A673 (cell line): ENCODE measurements at regions not wholly inside any gene's neighbourhood (a gene's known extent, or its start where the extent isn't known, plus 50 kb on each side); places are given as distances from the start of the nearest gene placed in this dataset.

Source experiments
- BruUV-seq: library from RNA; stranded (reverse); fragments of 400-500 nt; replicated peaks from 2 replicates; lab custom pipeline; 2021; lab: Mats Ljungman, UMichigan
- CTCF ChIA-PET: fragments of 300-600 bp; sonication (Branson Sonifier 250); formaldehyde crosslinking; loops from one replicate; lab custom pipeline; 2022; ENCODE audit warnings: antibody characterized with exemption; lab: Charles Lee
- POLR2A ChIA-PET: fragments of 300-600 bp; sonication (Branson Sonifier 250); formaldehyde crosslinking; loops from one replicate; lab custom pipeline; 2022; ENCODE audit warnings: antibody characterized with exemption; ENCODE audit not compliant: low non-redundant PET; lab: Charles Lee
- DNase-seq: peaks from one replicate; pipeline ENCODE4 v3.0.0-alpha.2; 2015; ENCODE audit warnings: low spot score
- H3K27ac ChIP-seq: fragments of 200-600 bp; sonication (generic); 2 replicates; pipeline ENCODE4 v1.5.1; 2016; ENCODE audit warnings: mixed run types, low read depth, mild to moderate bottlenecking, mixed read lengths, antibody characterized with exemption, low read length; ENCODE audit not compliant: poor library complexity, severe bottlenecking
- H3K27me3 ChIP-seq: fragments of 200-600 bp; sonication (generic); replicated peaks from 2 replicates; pipeline ENCODE4 v1.6.1; 2017; ENCODE audit warnings: mixed run types, low read depth, mild to moderate bottlenecking, mixed read lengths, antibody characterized with exemption, low read length; ENCODE audit not compliant: insufficient read depth, poor library complexity
- H3K36me3 ChIP-seq: fragments of 200-600 bp; sonication (generic); 2 replicates; pipeline ENCODE4 v1.6.1; 2016; ENCODE audit warnings: mixed run types, mild to moderate bottlenecking, mixed read lengths, antibody characterized with exemption, low read length; ENCODE audit not compliant: insufficient read depth, poor library complexity, severe bottlenecking
- H3K4me1 ChIP-seq: fragments of 200-600 bp; sonication (generic); 2 replicates; pipeline ENCODE4 v1.6.1; 2017; ENCODE audit warnings: mixed run types, mild to moderate bottlenecking, mixed read lengths, antibody characterized with exemption, low read length; ENCODE audit not compliant: insufficient read depth, poor library complexity, severe bottlenecking
- H3K4me3 ChIP-seq: fragments of 200-600 bp; sonication (generic); 2 replicates; pipeline ENCODE4 v1.5.1; 2016; ENCODE audit warnings: low read depth, mixed run types, mild to moderate bottlenecking, mixed read lengths, low read length; ENCODE audit not compliant: poor library complexity, severe bottlenecking
- H3K9me3 ChIP-seq: fragments of 200-600 bp; sonication (generic); 2 replicates; pipeline ENCODE4 v1.6.1; 2016; ENCODE audit warnings: mixed run types, low read depth, mild to moderate bottlenecking, mixed read lengths, antibody characterized with exemption, low read length; ENCODE audit not compliant: poor library complexity, severe bottlenecking
- EZH2 ChIP-seq: fragments of 200-600 bp; sonication (generic); IDR thresholded peaks from 2 replicates; pipeline ENCODE4 v1.6.1; 2017; ENCODE audit warnings: borderline replicate concordance, low read depth, mild to moderate bottlenecking, mixed read lengths, antibody characterized with exemption, low read length; ENCODE audit not compliant: poor library complexity, severe bottlenecking
- intact Hi-C: fragments of 100-400 bp; cut with micrococcal nuclease; formaldehyde crosslinking; loops from one replicate; pipeline ENCODE4 v1.10.0; 2022; ENCODE audit not compliant: unreplicated experiment
- TF ChIP-seq, protein P1 (sequence below): fragments of 300-800, 200-600 bp; sonication (generic); conservative IDR thresholded peaks from 2 replicates; pipeline ENCODE4 v1.5.1; 2017; ENCODE audit warnings: low read depth, mild to moderate bottlenecking, antibody characterized with exemption, low read length, moderate library complexity, mixed read lengths

DNA sequence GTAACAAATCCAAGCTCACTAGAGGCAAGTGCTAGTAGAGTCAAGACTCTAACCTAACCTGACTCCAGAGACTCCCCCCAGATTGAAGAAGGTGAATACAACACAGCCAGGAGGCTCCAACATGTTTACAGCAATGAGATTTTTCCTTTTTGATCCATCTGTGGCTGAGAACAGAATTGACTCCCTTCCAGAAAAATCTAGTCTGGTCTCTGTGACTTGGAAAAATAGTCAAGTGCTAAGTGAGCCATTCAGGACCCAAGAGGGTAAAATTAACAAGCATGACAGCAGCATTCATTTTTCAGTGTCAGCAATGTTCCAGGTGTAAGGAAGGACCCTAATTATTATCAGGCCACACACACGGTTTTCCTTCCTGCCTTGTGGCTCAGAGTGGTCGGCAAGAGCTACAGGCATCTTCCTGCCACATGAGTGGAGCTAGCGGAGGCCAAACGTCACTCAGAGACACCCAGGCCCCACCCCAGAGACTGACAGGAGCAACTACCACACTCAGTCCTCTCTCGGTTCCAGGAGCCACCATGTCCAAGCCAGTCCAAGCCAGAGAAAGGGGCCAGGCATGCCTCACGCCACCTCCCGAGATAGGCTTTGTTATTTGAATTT lies 395.1 kb downstream of the FOXO1 start:
- ChIA-PET POLR2A (no interaction called here), CTCF (no interaction called here)
- no peak overlapping the region for H3K27ac ChIP-seq
- H3K9me3 ChIP-seq, result no peaks in the 10 kb centered on the region
- DNase-seq, result no peak
- no TSS peak for BruUV-seq
- peaks cover 27% of the 10 kb centered on the region for H3K27me3 ChIP-seq
- H3K4me3 ChIP-seq, result no peak overlapping the region
- peaks cover 8% of the 10 kb centered on the region for H3K4me1 ChIP-seq
- no peak for TF ChIP-seq EZH2
- TF ChIP-seq, protein P1, sequence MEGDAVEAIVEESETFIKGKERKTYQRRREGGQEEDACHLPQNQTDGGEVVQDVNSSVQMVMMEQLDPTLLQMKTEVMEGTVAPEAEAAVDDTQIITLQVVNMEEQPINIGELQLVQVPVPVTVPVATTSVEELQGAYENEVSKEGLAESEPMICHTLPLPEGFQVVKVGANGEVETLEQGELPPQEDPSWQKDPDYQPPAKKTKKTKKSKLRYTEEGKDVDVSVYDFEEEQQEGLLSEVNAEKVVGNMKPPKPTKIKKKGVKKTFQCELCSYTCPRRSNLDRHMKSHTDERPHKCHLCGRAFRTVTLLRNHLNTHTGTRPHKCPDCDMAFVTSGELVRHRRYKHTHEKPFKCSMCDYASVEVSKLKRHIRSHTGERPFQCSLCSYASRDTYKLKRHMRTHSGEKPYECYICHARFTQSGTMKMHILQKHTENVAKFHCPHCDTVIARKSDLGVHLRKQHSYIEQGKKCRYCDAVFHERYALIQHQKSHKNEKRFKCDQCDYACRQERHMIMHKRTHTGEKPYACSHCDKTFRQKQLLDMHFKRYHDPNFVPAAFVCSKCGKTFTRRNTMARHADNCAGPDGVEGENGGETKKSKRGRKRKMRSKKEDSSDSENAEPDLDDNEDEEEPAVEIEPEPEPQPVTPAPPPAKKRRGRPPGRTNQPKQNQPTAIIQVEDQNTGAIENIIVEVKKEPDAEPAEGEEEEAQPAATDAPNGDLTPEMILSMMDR, result no peak
- H3K36me3 ChIP-seq, result no peaks in the 10 kb centered on the region
- intact Hi-C loops, result no loop called here

DNA sequence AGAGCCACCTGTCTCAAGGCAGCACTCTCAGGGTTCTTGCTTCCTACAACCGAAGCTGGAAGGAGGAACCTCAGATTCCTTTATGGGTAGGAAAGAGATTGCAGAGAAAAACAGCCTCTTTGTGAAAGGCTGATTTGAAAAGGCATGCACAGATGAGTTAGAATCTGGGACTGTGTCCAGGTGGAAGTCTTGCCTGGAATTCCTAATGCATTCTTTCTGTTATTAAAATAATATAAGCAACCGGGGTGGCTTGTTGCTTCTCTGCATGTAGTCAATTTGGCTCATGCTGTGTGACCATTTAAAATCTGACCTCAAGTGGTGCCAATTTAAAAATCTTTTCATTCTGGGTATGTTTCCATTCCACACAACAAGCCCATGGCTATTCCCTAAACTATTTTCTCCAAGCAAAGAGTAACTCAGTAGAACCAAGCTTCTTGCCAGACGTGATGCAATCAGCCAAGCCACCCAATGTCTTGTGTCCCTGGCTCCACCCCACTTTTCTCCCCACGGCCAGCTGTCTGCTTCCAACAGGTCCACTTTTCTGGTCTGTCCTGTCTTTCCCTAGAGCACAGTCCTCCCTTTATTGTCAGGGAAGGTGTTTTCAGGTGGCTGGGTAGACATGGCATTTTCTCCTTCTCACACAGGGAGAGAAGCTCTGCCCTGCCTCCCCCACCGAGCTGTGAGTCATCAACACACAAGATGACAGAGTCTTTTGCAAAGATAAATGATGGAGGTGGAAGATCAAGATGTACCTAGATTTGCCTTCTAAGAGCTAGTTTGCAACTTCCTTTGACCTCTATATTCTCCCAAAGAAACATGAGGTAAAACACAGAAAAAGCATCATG lies 394.3 kb downstream of the FOXO1 start:
- H3K27me3 ChIP-seq, result peaks cover 24% of the 10 kb centered on the region
- H3K4me3 ChIP-seq, result no peak overlapping the region
- no TSS peak for BruUV-seq
- no peak for TF ChIP-seq EZH2
- TF ChIP-seq, protein P1, result no peak
- POLR2A ChIA-PET, result no interaction called here
- H3K36me3 ChIP-seq, result no peaks in the 10 kb centered on the region
- no peak overlapping the region for H3K27ac ChIP-seq
- intact Hi-C loops, result no loop called here
- peak; percentile 71 for DNase-seq
- H3K9me3 ChIP-seq, result no peaks in the 10 kb centered on the region
- CTCF ChIA-PET, result interaction anchor here (0.6 kb wide), 1 partner anchor 17 kb away, joined by 4 read pairs; no protein-coding TSS in a partner anchor
- H3K4me1 ChIP-seq, result peaks cover 8% of the 10 kb centered on the region

DNA sequence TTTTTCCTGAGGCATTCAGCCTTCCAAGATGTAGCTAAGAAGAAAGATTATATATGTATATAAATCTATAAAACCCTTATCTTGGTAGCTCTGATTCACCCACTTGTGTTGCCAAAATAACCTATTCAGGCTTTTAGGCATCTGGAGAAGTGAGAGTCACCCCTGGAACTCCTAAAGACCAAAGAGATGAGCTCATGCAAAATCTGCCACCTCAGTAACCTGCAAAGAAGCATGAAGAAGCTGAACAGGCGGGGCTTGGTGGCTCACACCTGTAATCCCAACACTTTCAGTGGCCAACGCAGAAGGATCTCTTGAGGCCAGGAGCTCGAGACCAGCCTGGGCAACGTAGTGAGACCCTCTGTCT lies 393.7 kb downstream of the FOXO1 start:
- no TSS peak for BruUV-seq
- intact Hi-C loops, result no loop called here
- Histone ChIP-seq H3K36me3 (no peaks in the 10 kb centered on the region), H3K9me3 (no peaks in the 10 kb centered on the region), H3K4me1 (peaks cover 8% of the 10 kb centered on the region), H3K27ac (no peak overlapping the region), H3K4me3 (no peak overlapping the region), H3K27me3 (peaks cover 19% of the 10 kb centered on the region)
- ChIA-PET POLR2A (no interaction called here), CTCF (no interaction called here)
- DNase-seq, result no peak
- TF ChIP-seq EZH2, result no peak
- TF ChIP-seq, protein P1, result no peak
